ENCODE measurements at regions not wholly inside any gene's neighbourhood (a gene's known extent, or its start where the extent isn't known, plus 50 kb on each side); places are given as distances from the start of the nearest gene placed in this dataset.
"Not testable (repeated sequence)": the region's sequence is repeated elsewhere in the genome, so short reads cannot be mapped to it uniquely, and the experiment has no call there.

- DNase-seq (ENCODE audit: low read depth) = not testable (repeated sequence)
These were observed 175.3 kb downstream of the LAT start for GRCh38 chr16:29160171-29160570.

DNA sequence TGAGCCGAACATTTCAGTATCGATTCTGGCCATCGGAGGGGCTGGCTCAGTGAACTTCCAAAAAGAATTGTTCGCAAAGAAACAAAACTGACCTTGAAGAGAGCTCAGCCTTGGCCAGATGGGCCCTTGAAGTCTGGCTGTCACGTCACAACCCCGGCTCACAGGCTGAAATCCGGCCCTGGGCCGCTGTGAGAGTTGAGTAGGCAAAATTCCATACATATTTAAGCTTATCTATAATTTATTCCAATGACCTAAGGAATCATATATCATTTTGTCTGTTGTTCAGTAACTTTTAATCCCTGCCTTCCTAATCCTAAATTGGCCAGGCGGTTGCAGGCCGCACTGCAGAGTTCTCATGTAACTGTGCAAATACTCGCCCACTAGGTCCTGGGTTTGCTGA lies 174.8 kb downstream of the LAT start:
- not testable (repeated sequence) for DNase-seq (ENCODE audit: low read depth)

DNA sequence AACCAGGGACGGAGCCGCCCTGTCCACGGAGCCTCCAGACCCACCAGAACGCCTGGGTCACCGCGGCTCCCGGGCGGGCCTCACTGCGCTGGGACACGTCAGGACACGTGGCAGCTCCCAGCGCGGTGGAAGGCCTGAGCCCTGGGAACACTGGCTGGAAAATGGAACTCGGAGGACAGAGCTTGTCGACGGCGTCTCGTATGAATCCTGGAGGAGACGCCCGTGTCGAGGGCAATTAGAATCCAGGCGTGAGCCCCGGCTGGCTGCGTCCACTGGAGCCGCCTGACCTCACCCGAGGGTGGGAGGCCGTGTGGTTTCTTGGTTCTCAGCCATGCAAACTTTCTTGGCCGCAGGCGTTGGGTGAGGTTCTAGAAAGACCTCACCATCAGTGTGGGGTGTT lies 173.9 kb downstream of the LAT start:
- no peak for DNase-seq (ENCODE audit: low read depth)

GRCh38 chr16:29158031-29158784 lies 173.4 kb downstream of the LAT start:
- DNase-seq (ENCODE audit: low read depth) = not testable (repeated sequence)

DNA sequence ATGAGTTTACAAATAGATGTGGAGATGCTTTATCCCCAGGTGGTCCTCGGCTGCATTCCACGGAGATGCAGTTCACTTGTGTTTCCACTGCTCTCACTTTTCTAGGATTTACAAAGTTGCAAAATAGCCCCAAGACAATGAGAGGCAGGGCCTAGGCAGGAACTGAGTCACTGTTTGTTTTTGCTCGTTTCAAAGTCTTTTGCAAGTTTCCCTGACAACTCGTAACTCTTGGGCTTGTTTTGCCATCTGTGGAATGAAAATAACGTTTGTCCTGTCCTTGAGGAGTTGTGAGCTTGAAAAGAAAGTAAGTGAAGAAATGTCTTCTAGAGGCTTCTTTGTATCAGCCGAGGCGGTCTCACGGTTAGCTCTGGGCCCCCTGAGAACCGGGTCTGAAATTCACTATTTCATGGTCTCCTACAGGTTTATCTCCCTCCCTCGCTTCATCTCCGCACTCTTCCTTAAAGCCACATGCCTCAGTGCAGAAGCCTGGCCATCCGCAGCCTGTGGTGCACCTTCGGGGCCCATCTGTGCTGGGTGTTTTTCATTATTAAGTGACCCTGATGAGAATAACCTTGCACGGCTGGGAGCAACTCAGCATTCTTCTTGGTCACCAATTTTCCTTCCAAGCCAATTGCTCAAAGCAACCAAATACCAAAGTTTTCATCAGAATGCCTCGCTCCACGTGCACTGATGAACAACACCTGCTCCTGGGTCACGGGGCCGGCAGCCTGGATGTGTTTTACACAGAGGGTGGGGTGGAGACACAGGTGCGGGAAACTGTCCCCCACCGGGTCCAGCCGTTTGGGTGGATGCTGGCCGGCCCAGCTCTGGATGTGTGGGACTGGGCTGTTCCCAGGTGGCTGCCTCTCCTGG lies 172.4 kb downstream of the LAT start:
- DNase-seq (ENCODE audit: low read depth) = peak; percentile 90

DNA sequence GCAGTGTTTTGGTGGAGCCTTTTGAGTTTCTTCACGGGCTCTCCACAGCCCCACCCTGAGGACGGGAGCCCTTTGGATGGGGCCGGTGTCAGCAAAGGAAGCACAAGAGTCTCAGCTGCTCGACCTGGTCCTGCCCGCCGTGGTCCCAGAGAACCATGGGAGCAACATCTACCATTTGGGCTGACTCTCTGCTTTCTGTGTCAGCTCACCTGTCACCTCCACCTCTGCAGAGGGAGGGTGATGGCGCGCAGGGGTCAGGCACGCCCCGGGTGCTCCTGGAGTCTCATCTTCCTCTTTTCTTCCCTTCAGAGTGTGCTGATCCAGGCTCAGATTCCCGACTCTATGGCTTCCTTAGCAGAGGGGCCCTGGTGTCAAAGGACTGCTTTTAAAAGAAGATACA lies 171.7 kb downstream of the LAT start:
- DNase-seq (ENCODE audit: low read depth) = no peak

GRCh38 chr16:29155866-29156200 lies 171.0 kb downstream of the LAT start:
- DNase-seq (ENCODE audit: low read depth) = not testable (repeated sequence)

- DNase-seq (ENCODE audit: low read depth) = not testable (repeated sequence)
These were observed 170.4 kb downstream of the LAT start for GRCh38 chr16:29155131-29155865.

GRCh38 chr16:29154676-29155121 lies 169.8 kb downstream of the LAT start:
- DNase-seq (ENCODE audit: low read depth) = no peak

DNA sequence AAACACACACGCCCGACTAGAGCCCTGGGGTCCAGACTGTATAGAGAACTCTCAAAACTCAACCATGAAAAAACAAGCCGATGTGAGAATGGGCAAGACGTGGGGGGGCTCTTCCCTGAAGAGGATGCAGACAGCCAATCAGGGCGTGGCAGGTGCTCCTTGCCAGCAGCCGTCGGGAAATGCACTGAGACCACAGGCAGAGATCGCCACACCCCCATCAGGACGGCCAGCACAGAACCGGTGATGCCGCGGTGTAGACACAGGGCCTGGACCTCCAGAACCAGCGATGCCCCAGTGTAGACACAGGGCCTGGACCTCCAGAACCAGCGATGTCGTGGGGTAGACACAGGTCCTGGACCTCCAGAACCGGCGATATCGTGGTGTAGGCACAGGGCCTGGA lies 169.2 kb downstream of the LAT start:
- DNase-seq (ENCODE audit: low read depth) = no peak

GRCh38 chr16:29153307-29153706 lies 168.5 kb downstream of the LAT start:
- DNase-seq (ENCODE audit: low read depth) = not testable (repeated sequence)

GRCh38 chr16:29152544-29153031 lies 167.7 kb downstream of the LAT start:
- not testable (repeated sequence) for DNase-seq (ENCODE audit: low read depth)

DNA sequence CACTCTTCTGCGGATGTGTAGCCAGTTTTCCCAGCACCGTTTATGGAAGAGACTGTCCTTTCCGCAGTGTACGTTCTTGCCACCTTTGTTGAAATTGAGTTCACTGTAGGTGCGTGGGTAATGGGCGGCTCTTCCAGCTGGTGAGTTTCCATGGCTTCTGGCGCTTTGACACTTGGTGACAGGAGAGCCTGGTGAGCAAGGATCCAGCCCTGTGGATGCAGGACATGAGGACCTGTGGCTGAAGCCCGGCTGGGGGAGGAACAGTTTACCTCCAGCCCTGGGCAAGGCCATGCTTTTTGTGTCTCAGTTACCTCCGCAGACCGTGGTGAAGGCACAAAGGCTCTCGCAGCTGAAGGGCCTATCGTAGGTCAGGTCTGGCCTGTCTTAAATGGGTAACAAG lies 166.5 kb downstream of the LAT start:
- no peak for DNase-seq (ENCODE audit: low read depth)

DNA sequence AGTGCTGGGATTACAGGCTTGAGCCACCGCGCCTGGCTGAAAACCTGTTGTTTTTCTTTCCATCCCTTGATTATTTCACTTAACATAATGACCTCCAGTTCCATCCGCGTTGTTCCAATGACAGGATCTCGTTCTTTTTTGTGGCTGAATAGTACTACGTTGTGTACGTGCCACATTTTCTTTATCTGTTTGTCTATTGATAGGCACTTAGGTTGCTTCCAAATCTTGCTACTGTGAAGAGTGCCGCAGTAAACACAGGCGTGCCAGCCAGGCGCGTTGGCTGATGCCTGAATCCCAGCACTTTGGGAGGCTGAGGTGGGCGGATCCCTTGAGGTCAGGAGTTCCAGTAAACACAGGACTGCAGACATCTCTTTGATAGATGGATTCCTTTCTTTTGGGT lies 165.1 kb downstream of the LAT start:
- DNase-seq (ENCODE audit: low read depth) = not testable (repeated sequence)

- DNase-seq (ENCODE audit: low read depth) = no peak
These were observed 164.0 kb downstream of the LAT start for GRCh38 chr16:29148867-29149272.

DNA sequence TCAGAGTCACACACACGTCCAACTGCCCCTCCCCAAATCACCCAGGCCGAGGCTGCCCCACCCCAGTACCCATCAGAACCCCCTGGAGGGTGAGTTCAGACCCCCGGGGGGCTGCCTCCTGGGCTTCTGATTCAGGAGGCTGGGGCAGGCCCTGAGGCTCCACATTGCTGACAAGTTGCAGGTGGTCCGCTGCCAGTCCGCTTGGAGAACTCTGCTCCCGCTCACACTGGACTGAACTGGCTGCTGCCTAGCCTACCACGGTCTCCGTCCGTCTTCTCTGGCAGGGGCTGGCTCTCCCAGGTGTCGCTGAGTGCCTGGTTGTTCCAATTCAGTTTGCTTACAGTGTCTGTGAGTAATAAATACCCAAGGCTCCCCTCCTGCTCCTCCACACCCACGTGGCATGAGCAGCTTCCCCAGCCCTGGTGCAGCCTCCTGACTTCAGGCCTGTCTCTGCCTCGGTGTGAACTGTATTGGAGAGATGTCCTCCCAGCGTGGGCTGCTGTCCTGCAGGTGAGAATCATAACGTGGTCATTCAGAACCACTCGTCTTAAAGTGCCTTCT lies 163.4 kb downstream of the LAT start:
- no peak for DNase-seq (ENCODE audit: low read depth)

- not testable (repeated sequence) for DNase-seq (ENCODE audit: low read depth)
These were observed 162.9 kb downstream of the LAT start for GRCh38 chr16:29147710-29148109.

GRCh38 chr16:29146808-29147643 lies 162.2 kb downstream of the LAT start:
- not testable (repeated sequence) for DNase-seq (ENCODE audit: low read depth)

- no peak for DNase-seq (ENCODE audit: low read depth)
These were observed 161.4 kb downstream of the LAT start for GRCh38 chr16:29146266-29146665.

- not testable (repeated sequence) for DNase-seq (ENCODE audit: low read depth)
These were observed 160.8 kb downstream of the LAT start for GRCh38 chr16:29145486-29146225.

Measured in ELR (cell line).